Kidney tubule cell (primary cell): ENCODE measurements at regions not wholly inside any gene's neighbourhood (a gene's known extent, or its start where the extent isn't known, plus 50 kb on each side); places are given as distances from the start of the nearest gene placed in this dataset.
"Not testable (repeated sequence)": the region's sequence is repeated elsewhere in the genome, so short reads cannot be mapped to it uniquely, and the experiment has no call there.

ENCODE experiments used
- DNase-seq: peaks from one replicate; pipeline ENCODE4 v3.0.0-alpha.2; 2018; ENCODE audit warnings: low spot score

- DNase-seq: no peak
Measured at GRCh38 chr6:150456466-150456865, 87.7 kb downstream of the IYD start.

GRCh38 chr6:150456902-150457643 is 88.3 kb downstream of the IYD start:
- DNase-seq: no peak

GRCh38 chr6:150458579-150458978 is 89.8 kb downstream of the IYD start:
- no peak for DNase-seq

- no peak for DNase-seq
Measured at GRCh38 chr6:150463852-150464251, 95.0 kb downstream of the IYD start.

GRCh38 chr6:150464966-150465365 is 96.2 kb downstream of the IYD start:
- DNase-seq: no peak

- no peak for DNase-seq
Measured at GRCh38 chr6:150465610-150466009, 96.8 kb downstream of the IYD start.

GRCh38 chr6:150466196-150466595 is 97.4 kb downstream of the IYD start:
- no peak for DNase-seq

- no peak for DNase-seq
Measured at GRCh38 chr6:150470131-150470530, 101.3 kb downstream of the IYD start.

GRCh38 chr6:150470960-150471665 is 102.3 kb downstream of the IYD start:
- no peak for DNase-seq

- DNase-seq: no peak
Measured at GRCh38 chr6:150478656-150479545, 110.1 kb downstream of the IYD start.

- no peak for DNase-seq
Measured at GRCh38 chr6:150482883-150483409, 114.1 kb downstream of the IYD start.

- DNase-seq: no peak
Measured at GRCh38 chr6:150485161-150485958, 114.3 kb upstream of the PLEKHG1 start.

- peak; percentile 47 for DNase-seq
Measured at GRCh38 chr6:150486048-150486447, 113.6 kb upstream of the PLEKHG1 start.

GRCh38 chr6:150490586-150490985 is 109.1 kb upstream of the PLEKHG1 start:
- peak; percentile 86 for DNase-seq

GRCh38 chr6:150491131-150491810 is 108.4 kb upstream of the PLEKHG1 start:
- DNase-seq: peak; percentile 91

GRCh38 chr6:150491811-150492172 is 107.9 kb upstream of the PLEKHG1 start:
- no peak for DNase-seq

GRCh38 chr6:150492507-150492906 is 107.2 kb upstream of the PLEKHG1 start:
- DNase-seq: peak; percentile 98

- DNase-seq: peak; percentile 97
Measured at GRCh38 chr6:150492941-150493340, 106.7 kb upstream of the PLEKHG1 start.

GRCh38 chr6:150493552-150493951 is 106.1 kb upstream of the PLEKHG1 start:
- DNase-seq: not testable (repeated sequence)

GRCh38 chr6:150494241-150494640 is 105.4 kb upstream of the PLEKHG1 start:
- DNase-seq: no peak

- DNase-seq: no peak
Measured at GRCh38 chr6:150495126-150495525, 104.6 kb upstream of the PLEKHG1 start.
